CD1c-positive myeloid dendritic cell (primary cell): ENCODE measurements at regions not wholly inside any gene's neighbourhood (a gene's known extent, or its start where the extent isn't known, plus 50 kb on each side); places are given as distances from the start of the nearest gene placed in this dataset.

ENCODE experiments used
- DNase-seq: peaks from one replicate; pipeline ENCODE4 v3.0.0-alpha.2; 2016; ENCODE audit errors: extremely low spot score

- DNase-seq: no peak
Observed at GRCh38 chr2:12795851-12796250, 79.1 kb downstream of the TRIB2 start.

- DNase-seq: no peak
Observed at GRCh38 chr2:12796657-12797056, 79.9 kb downstream of the TRIB2 start.

- DNase-seq: peak; percentile 50
Observed at GRCh38 chr2:12797815-12798214, 81.1 kb downstream of the TRIB2 start.

DNA sequence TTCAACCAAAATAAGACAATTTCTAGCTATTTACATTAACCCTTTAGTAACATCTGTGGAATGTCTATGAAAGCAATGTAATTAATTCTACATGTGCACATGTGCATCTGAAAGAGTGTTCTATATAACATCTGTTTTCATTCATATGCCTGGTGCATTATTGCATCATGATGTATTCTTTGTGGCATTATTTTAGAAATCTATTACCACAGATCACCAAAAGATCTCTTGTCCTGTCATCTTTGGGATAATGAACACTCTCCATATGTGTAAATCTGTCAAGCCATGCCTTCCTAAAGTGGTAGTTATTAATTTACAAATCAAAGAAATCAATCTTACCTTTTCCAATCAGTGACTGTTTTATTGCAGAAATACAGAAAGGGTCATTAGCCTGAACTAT lies 86.9 kb downstream of the TRIB2 start:
- no peak for DNase-seq

DNA sequence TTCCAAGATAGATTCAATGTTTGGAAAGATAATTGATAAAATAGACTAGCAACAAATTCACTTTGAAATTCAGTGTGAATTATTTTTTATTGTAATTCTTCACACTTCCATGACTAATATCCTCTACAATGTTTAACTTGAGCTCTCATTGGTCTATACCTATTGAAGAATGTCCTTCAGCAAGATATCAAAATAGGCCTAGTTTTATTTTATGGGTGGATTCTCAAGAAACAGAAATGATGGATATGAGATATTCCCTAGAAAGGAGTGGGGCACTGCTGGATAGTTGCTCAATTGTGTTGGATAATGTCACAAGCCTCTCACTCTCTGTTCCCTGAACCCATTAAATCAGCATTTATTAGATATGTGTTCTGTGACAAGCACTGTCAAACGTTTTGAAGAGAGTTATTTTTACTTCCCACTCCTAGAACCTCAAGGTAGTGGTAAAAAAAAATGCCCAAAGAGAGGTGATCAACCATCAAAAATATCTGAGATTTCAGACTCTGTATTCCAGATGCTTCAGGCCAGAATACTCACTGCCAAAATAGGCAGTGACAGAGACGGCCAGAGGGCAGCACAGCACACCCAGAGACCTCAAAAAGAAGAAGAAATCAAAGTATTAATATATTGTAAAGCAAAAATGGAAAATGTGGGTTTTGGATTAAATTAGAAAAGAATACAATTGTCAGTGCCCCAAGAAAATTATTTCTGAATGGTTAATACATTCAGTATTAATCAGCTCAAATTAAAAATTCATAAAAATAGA lies 87.5 kb downstream of the TRIB2 start:
- no peak for DNase-seq

- DNase-seq: no peak
Observed at GRCh38 chr2:12805033-12805432, 88.3 kb downstream of the TRIB2 start.

DNA sequence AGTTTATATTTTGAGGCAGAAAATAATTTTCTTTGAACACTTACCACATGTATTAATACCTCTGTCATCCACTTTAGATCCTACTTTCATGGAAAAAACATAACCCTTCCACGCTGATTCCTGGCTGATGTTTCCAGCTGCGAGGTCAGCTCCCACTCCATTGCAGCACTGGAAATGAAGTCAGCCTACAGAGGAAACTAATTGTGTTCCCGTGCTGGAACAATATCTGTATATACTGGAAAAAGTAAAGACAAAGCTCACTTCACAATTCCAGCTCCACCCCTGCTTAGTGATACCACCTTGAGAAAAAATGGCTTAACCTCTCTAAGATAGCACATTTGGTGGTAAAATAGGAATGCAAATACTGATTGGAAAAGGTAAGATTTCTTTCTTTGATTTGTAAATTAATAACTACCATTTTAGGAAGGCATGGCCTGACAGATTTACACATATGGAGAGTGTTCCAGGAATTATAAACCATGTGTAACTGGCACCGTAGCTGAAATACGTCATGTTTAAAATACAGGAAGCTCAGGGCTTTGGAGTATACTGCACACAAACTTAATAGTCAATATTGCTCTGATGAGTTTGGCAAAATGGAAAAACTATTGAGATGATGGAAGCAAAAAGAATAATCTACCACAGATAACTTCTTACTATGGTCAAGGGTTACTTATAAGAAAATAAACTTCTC lies 90.0 kb downstream of the TRIB2 start:
- DNase-seq: no peak

GRCh38 chr2:12807907-12808810 lies 91.4 kb downstream of the TRIB2 start:
- DNase-seq: peak; percentile 6

GRCh38 chr2:12809526-12809925 lies 92.8 kb downstream of the TRIB2 start:
- DNase-seq: no peak

GRCh38 chr2:12811916-12812315 lies 95.2 kb downstream of the TRIB2 start:
- DNase-seq: no peak

- no peak for DNase-seq
Observed at GRCh38 chr2:12813166-12813565, 96.4 kb downstream of the TRIB2 start.

- no peak for DNase-seq
Observed at GRCh38 chr2:12816379-12817306, 99.9 kb downstream of the TRIB2 start.

DNA sequence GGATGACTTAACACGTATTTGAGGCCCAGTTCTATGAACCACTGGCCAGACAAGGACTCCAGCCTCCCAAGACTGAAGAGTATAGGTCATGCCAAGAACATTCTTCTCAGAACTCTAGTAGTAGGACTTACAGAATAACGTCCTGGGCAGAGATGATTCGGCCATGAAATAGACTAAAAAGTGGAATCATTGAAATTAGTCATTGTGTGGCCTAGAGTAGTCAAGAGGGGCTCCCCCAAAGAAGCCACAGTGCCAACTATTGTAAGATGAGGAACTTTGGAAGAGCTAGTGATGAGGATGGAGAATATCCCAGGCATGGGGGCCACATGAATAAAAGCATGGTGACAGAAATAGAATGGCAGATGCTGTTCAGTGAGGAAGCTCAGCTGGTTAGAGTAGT lies 101.1 kb downstream of the TRIB2 start:
- no peak for DNase-seq

DNA sequence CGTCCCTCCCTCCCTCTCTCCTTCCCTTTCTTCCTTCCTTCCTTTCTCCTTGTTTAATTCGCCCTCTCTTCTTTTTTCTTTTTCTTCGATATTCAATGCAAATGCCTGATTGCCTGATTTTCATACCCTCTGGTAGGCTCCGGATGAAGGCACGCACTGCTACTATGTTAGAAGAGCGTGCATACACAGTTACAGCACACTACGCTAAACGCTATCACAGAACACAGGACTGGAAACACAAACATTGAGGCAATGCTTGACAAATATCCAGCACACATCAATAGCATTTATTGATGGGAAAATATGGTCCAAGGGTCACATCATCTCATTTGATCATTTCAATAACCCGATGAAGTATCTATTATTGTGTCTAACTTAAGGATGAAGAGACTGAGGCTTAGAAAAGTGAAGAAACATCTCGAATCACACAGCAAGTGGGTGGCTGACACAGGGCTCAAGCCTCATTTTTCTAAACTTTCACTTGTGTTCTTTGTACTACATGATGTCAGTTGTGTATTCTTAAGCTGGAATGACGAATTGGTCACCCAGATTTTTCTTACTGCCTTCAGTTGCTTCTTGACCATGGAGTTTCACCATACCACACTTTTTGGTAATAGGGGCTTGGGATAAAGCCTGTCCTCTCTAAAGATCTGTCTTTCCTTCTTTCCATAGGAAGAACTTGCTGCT lies 101.8 kb downstream of the TRIB2 start:
- DNase-seq: no peak

DNA sequence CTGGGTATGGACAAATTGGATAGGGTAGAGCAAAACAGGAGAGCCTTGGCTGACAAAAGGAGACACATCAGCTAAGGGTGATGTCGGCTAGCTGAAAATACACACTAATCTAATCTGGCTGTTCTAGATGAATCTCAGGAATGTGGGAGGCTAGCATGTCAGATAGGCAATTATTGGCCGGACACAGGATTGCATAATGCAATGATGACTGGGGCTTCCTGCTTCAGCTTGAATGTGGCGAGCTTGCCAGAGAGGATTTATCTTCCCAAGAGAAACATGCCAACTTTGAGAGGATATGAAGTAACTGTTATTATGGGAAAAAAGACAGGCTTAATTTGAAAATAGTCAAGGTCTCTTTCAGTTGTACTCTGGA lies 102.4 kb downstream of the TRIB2 start:
- DNase-seq: peak; percentile 57

DNA sequence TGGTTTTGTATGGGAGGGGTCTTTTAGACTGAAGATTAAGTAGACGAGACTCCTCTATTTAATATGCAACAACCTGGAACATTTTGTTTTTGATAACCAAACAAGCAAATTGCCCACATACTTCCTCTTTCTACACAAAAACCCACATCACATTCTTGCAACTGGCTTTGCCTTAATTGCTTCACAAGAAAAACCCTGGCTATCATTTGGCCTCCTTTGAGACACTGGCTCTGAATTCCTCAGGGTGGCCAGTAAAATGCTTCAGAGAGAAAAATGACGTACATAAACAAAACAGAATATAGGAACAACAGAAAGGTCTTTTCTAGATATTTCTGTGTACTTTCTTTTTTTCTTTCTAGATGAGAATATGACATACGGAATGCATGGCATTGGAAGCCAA lies 103.0 kb downstream of the TRIB2 start:
- peak; percentile 57 for DNase-seq

GRCh38 chr2:12821656-12822055 lies 104.9 kb downstream of the TRIB2 start:
- DNase-seq: no peak

DNA sequence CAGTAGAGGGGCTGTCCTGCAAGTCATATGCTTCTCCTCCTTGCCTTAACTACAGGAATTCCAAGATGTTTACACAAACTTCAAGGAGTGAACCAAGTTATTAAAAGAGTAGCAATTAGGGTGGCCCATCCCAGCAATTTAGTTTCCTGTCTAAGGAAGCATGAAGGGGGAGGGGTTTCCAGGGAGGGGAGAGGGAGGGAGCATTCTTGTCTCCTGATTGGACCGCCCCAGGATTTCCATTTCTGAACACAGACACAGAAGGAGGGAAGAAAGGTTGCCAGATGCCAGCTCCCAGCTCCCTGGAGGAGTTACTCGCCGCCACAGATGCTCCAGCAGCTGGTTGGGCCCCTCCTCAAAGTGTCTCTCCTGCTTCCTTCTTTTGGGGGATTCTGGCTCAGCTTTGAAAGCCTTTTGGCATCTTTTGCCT lies 107.6 kb downstream of the TRIB2 start:
- no peak for DNase-seq

GRCh38 chr2:12824778-12825379 lies 108.1 kb downstream of the TRIB2 start:
- DNase-seq: no peak

DNA sequence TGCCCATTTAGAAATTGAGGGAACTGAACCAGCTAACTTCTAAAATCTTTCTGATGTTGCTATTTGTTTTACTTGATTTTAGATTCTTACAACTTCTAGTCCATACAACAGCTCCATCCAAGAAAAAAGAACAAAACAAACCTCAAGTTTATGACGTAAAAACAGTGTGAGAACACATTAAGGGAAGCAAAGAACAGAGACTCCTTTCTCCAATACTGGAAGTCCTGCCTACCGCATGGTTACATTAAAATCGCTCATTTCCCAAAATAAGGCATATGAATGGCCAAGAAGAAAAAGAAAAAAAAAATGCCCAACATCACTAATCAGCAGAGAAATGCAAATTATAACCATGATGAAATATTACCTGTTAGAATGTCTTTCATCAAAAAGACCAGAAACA lies 110.0 kb downstream of the TRIB2 start:
- no peak for DNase-seq
